HEK293 (cell line): ENCODE measurements at regions not wholly inside any gene's neighbourhood (a gene's known extent, or its start where the extent isn't known, plus 50 kb on each side); places are given as distances from the start of the nearest gene placed in this dataset.

Experiments
- ZBTB21 ChIP-seq: fragments of 450-650 bp; formaldehyde crosslinking; IDR thresholded peaks from 2 replicates; pipeline ENCODE4 v1.5.1; 2017; ENCODE audit warnings: missing biosample characterization, missing genetic modification characterization
- ZNF211 ChIP-seq: fragments of 450-650 bp; formaldehyde crosslinking; IDR thresholded peaks from 2 replicates; pipeline ENCODE4 v1.5.1; 2016; ENCODE audit warnings: low read depth, missing biosample characterization, missing genetic modification characterization
- ZNF214 ChIP-seq: fragments of 450-650 bp; formaldehyde crosslinking; IDR thresholded peaks from 2 replicates; pipeline ENCODE4 v1.5.1; 2017; ENCODE audit warnings: missing biosample characterization, mild to moderate bottlenecking, missing genetic modification characterization, borderline replicate concordance
- ZNF660 ChIP-seq: fragments of 450-650 bp; IDR thresholded peaks from 2 replicates; pipeline ENCODE4 v1.5.1; 2018; ENCODE audit warnings: missing biosample characterization, mild to moderate bottlenecking, missing genetic modification characterization
- ZNF792 ChIP-seq: fragments of 450-650 bp; formaldehyde crosslinking; IDR thresholded peaks from 2 replicates; pipeline ENCODE4 v1.5.1; 2016; ENCODE audit warnings: missing biosample characterization, missing genetic modification characterization
- TF ChIP-seq, protein P1 (sequence below): fragments of 450-650 bp; formaldehyde crosslinking; IDR thresholded peaks from 2 replicates; pipeline ENCODE4 v1.5.1; 2016; ENCODE audit warnings: missing biosample characterization, missing genetic modification characterization
- TF ChIP-seq, protein P2 (sequence below): fragments of 450-650 bp; formaldehyde crosslinking; IDR thresholded peaks from 2 replicates; pipeline ENCODE4 v1.5.1; 2016; ENCODE audit warnings: missing biosample characterization, missing genetic modification characterization, low read depth
- TF ChIP-seq, protein P3 (sequence below): fragments of 450-650 bp; formaldehyde crosslinking; conservative IDR thresholded peaks from 2 replicates; pipeline ENCODE4 v1.5.1; 2016; ENCODE audit warnings: low read depth, missing biosample characterization, missing genetic modification characterization
- TF ChIP-seq, protein P4 (sequence below): fragments of 450-650 bp; formaldehyde crosslinking; optimal IDR thresholded peaks from 2 replicates; pipeline ENCODE3; 2016; ENCODE audit warnings: missing biosample characterization, mild to moderate bottlenecking, missing genetic modification characterization
- TF ChIP-seq, protein P5 (sequence below): fragments of 450-650 bp; formaldehyde crosslinking; IDR thresholded peaks from 2 replicates; pipeline ENCODE4 v1.5.1; 2016; ENCODE audit warnings: missing biosample characterization, missing genetic modification characterization

DNA sequence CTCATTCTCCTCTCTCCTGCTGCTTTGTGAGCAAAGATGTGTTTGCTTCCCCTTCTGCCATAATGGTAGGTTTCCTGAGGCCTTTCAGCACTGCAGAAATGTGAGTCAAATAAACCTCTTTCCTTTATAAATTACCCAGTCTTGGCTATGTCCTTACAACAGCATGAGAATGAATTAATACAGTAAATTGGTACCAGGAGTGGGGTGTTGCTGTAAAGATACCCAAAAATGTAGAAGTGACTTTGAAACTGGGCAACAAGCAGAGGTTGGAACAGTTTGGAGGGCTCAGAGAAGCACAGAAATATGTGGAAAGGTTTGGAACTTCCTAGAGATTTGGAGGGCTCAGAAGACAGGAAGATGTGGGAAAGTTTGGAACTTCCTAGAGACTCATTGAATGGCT, 388.7 kb upstream of the GHITM start:
- TF ChIP-seq, protein P1, sequence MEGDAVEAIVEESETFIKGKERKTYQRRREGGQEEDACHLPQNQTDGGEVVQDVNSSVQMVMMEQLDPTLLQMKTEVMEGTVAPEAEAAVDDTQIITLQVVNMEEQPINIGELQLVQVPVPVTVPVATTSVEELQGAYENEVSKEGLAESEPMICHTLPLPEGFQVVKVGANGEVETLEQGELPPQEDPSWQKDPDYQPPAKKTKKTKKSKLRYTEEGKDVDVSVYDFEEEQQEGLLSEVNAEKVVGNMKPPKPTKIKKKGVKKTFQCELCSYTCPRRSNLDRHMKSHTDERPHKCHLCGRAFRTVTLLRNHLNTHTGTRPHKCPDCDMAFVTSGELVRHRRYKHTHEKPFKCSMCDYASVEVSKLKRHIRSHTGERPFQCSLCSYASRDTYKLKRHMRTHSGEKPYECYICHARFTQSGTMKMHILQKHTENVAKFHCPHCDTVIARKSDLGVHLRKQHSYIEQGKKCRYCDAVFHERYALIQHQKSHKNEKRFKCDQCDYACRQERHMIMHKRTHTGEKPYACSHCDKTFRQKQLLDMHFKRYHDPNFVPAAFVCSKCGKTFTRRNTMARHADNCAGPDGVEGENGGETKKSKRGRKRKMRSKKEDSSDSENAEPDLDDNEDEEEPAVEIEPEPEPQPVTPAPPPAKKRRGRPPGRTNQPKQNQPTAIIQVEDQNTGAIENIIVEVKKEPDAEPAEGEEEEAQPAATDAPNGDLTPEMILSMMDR (tag by site-specific recombination): no peak
- TF ChIP-seq ZNF660 (tag by site-specific recombination) (no peak), ZNF792 (tag by site-specific recombination) (no peak), ZNF211 (tag by site-specific recombination) (no peak), ZBTB21 (tag by site-specific recombination) (no peak), ZNF214 (tag by site-specific recombination) (no peak)
- TF ChIP-seq, protein P2, sequence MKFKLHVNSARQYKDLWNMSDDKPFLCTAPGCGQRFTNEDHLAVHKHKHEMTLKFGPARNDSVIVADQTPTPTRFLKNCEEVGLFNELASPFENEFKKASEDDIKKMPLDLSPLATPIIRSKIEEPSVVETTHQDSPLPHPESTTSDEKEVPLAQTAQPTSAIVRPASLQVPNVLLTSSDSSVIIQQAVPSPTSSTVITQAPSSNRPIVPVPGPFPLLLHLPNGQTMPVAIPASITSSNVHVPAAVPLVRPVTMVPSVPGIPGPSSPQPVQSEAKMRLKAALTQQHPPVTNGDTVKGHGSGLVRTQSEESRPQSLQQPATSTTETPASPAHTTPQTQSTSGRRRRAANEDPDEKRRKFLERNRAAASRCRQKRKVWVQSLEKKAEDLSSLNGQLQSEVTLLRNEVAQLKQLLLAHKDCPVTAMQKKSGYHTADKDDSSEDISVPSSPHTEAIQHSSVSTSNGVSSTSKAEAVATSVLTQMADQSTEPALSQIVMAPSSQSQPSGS: no peak
- TF ChIP-seq, protein P3, sequence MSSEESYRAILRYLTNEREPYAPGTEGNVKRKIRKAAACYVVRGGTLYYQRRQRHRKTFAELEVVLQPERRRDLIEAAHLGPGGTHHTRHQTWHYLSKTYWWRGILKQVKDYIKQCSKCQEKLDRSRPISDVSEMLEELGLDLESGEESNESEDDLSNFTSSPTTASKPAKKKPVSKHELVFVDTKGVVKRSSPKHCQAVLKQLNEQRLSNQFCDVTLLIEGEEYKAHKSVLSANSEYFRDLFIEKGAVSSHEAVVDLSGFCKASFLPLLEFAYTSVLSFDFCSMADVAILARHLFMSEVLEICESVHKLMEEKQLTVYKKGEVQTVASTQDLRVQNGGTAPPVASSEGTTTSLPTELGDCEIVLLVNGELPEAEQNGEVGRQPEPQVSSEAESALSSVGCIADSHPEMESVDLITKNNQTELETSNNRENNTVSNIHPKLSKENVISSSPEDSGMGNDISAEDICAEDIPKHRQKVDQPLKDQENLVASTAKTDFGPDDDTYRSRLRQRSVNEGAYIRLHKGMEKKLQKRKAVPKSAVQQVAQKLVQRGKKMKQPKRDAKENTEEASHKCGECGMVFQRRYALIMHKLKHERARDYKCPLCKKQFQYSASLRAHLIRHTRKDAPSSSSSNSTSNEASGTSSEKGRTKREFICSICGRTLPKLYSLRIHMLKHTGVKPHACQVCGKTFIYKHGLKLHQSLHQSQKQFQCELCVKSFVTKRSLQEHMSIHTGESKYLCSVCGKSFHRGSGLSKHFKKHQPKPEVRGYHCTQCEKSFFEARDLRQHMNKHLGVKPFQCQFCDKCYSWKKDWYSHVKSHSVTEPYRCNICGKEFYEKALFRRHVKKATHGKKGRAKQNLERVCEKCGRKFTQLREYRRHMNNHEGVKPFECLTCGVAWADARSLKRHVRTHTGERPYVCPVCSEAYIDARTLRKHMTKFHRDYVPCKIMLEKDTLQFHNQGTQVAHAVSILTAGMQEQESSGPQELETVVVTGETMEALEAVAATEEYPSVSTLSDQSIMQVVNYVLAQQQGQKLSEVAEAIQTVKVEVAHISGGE (tag by site-specific recombination): no peak
- TF ChIP-seq, protein P4, sequence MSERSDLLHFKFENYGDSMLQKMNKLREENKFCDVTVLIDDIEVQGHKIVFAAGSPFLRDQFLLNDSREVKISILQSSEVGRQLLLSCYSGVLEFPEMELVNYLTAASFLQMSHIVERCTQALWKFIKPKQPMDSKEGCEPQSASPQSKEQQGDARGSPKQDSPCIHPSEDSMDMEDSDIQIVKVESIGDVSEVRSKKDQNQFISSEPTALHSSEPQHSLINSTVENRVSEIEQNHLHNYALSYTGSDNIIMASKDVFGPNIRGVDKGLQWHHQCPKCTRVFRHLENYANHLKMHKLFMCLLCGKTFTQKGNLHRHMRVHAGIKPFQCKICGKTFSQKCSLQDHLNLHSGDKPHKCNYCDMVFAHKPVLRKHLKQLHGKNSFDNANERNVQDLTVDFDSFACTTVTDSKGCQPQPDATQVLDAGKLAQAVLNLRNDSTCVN (tag by site-specific recombination): no peak
- TF ChIP-seq, protein P5, sequence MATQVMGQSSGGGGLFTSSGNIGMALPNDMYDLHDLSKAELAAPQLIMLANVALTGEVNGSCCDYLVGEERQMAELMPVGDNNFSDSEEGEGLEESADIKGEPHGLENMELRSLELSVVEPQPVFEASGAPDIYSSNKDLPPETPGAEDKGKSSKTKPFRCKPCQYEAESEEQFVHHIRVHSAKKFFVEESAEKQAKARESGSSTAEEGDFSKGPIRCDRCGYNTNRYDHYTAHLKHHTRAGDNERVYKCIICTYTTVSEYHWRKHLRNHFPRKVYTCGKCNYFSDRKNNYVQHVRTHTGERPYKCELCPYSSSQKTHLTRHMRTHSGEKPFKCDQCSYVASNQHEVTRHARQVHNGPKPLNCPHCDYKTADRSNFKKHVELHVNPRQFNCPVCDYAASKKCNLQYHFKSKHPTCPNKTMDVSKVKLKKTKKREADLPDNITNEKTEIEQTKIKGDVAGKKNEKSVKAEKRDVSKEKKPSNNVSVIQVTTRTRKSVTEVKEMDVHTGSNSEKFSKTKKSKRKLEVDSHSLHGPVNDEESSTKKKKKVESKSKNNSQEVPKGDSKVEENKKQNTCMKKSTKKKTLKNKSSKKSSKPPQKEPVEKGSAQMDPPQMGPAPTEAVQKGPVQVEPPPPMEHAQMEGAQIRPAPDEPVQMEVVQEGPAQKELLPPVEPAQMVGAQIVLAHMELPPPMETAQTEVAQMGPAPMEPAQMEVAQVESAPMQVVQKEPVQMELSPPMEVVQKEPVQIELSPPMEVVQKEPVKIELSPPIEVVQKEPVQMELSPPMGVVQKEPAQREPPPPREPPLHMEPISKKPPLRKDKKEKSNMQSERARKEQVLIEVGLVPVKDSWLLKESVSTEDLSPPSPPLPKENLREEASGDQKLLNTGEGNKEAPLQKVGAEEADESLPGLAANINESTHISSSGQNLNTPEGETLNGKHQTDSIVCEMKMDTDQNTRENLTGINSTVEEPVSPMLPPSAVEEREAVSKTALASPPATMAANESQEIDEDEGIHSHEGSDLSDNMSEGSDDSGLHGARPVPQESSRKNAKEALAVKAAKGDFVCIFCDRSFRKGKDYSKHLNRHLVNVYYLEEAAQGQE (tag by site-specific recombination): no peak
